Hepatocyte (in vitro differentiated cells): ENCODE measurements at regions not wholly inside any gene's neighbourhood (a gene's known extent, or its start where the extent isn't known, plus 50 kb on each side); places are given as distances from the start of the nearest gene placed in this dataset.

Source experiments
- DNase-seq: peaks from one replicate; pipeline ENCODE4 v3.0.0-alpha.2; 2016; ENCODE audit warnings: low spot score
- H2AFZ ChIP-seq: fragments of 200-600 bp; sonication (generic); 2 replicates; pipeline ENCODE4 v1.6.0; 2016; ENCODE audit warnings: antibody characterized with exemption, mild to moderate bottlenecking
- H3K27ac ChIP-seq: fragments of 200-600 bp; sonication (generic); 2 replicates; pipeline ENCODE4 v1.5.1; 2016; ENCODE audit warnings: mild to moderate bottlenecking
- H3K27me3 ChIP-seq: fragments of 200-600 bp; sonication (generic); 2 replicates; pipeline ENCODE4 v1.6.1; 2016
- H3K36me3 ChIP-seq: fragments of 200-600 bp; sonication (generic); replicated peaks from 2 replicates; pipeline ENCODE4 v1.5.1; 2016; ENCODE audit warnings: low read depth; ENCODE audit not compliant: insufficient read depth
- H3K4me1 ChIP-seq: fragments of 200-600 bp; sonication (generic); 2 replicates; pipeline ENCODE4 v1.5.1; 2016; ENCODE audit warnings: mild to moderate bottlenecking, moderate library complexity; ENCODE audit not compliant: insufficient read depth
- H3K4me2 ChIP-seq: fragments of 200-600 bp; sonication (generic); 2 replicates; pipeline ENCODE4 v1.6.0; 2016
- H3K4me3 ChIP-seq: fragments of 200-600 bp; sonication (generic); 2 replicates; pipeline ENCODE4 v1.5.1; 2016; ENCODE audit warnings: mild to moderate bottlenecking
- H3K79me2 ChIP-seq: fragments of 200-600 bp; sonication (generic); 2 replicates; pipeline ENCODE4 v1.6.0; 2017; ENCODE audit warnings: mild to moderate bottlenecking
- H3K9me2 ChIP-seq: fragments of 200-600 bp; sonication (generic); replicated peaks from 2 replicates; pipeline ENCODE4 v1.6.0; 2017; ENCODE audit warnings: mild to moderate bottlenecking; ENCODE audit not compliant: insufficient read depth
- H3K9me3 ChIP-seq: fragments of 200-600 bp; sonication (generic); 2 replicates; pipeline ENCODE4 v1.5.1; 2016; ENCODE audit warnings: low read depth, mild to moderate bottlenecking
- H4K20me1 ChIP-seq: fragments of 200-600 bp; sonication (generic); 2 replicates; pipeline ENCODE4 v1.6.0; 2016; ENCODE audit warnings: mild to moderate bottlenecking; ENCODE audit not compliant: insufficient read depth, poor library complexity, severe bottlenecking
- EZH2 ChIP-seq: fragments of 200-600 bp; sonication (generic); IDR thresholded peaks from 2 replicates; pipeline ENCODE4 v1.6.1; 2016; ENCODE audit warnings: antibody characterized with exemption, mild to moderate bottlenecking, borderline replicate concordance
- EZH2phosphoT487 ChIP-seq: fragments of 200-600 bp; sonication (generic); IDR thresholded peaks from one replicate; pipeline ENCODE4 v1.6.1; 2018; ENCODE audit warnings: antibody characterized with exemption, mild to moderate bottlenecking, low read depth, moderate library complexity; ENCODE audit not compliant: unreplicated experiment, severe bottlenecking
- whole genome bisulfite sequencing: methylation state at CpG from one replicate; pipeline ENCODE4 v1.1.6; 2016; ENCODE audit warnings: low lambda C conversion rate; ENCODE audit errors: missing lambda C conversion rate; 5-methylcytosine and 5-hydroxymethylcytosine counted together
- TF ChIP-seq, protein P1 (sequence below): fragments of 200-600 bp; sonication (generic); IDR thresholded peaks from 2 replicates; pipeline ENCODE4 v1.5.1; 2016; ENCODE audit warnings: antibody characterized with exemption, mild to moderate bottlenecking; ENCODE audit not compliant: poor library complexity

DNA sequence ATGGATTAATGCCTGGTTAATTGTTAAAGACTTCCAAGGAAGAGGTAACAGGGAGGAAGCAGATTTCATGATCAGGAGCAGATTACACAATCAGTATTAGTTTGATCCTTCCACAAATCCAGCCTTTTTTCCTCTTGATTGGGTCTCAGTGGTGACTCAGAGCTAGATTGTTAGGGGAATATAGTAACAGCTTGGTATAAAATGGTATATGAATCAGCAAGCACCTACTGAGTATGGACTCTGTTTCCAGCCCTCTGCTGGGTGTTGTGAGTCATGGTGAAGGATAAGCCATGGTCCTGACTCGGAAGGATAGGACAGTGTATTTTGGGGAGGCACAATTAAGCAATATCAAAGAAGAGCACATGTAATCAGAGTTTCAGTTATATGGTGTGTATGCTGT, 272.4 kb upstream of the DPP10 start:
- Histone ChIP-seq H4K20me1 (no peaks in the 10 kb centered on the region), H3K27me3 (no peaks in the 10 kb centered on the region), H2AFZ (no peak overlapping the region), H3K27ac (no peak overlapping the region), H3K4me1 (no peaks in the 10 kb centered on the region), H3K9me3 (no peaks in the 10 kb centered on the region), H3K4me2 (no peak overlapping the region), H3K9me2 (no peaks in the 10 kb centered on the region), H3K36me3 (no peaks in the 10 kb centered on the region), H3K4me3 (no peak overlapping the region), H3K79me2 (no peaks in the 10 kb centered on the region)
- TF ChIP-seq, protein P1, sequence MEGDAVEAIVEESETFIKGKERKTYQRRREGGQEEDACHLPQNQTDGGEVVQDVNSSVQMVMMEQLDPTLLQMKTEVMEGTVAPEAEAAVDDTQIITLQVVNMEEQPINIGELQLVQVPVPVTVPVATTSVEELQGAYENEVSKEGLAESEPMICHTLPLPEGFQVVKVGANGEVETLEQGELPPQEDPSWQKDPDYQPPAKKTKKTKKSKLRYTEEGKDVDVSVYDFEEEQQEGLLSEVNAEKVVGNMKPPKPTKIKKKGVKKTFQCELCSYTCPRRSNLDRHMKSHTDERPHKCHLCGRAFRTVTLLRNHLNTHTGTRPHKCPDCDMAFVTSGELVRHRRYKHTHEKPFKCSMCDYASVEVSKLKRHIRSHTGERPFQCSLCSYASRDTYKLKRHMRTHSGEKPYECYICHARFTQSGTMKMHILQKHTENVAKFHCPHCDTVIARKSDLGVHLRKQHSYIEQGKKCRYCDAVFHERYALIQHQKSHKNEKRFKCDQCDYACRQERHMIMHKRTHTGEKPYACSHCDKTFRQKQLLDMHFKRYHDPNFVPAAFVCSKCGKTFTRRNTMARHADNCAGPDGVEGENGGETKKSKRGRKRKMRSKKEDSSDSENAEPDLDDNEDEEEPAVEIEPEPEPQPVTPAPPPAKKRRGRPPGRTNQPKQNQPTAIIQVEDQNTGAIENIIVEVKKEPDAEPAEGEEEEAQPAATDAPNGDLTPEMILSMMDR: no peak
- TF ChIP-seq EZH2phosphoT487 (no peak), EZH2 (no peak)
- WGBS: 60% methylated on average over 1 of the region's 1 CpG
- DNase-seq: no peak

DNA sequence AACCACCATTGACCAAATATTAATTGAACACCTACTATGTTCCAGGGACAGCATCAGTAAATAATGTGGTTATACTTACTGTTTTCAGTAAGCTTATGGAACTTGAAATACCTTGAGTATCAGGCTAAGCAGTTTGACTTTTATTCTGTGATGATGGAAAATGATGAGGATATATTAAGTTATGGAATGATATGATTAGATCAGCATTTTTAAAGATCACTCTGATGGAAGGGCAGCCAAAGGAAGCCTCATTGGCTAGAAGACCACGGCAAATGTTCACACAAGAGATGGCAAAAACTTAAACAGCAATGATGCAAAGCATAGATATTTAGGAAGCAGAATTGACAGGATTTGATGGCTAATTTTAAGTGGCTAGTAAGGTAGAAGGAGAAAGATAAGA, 266.9 kb upstream of the DPP10 start:
- Histone ChIP-seq H3K27me3 (no peaks in the 10 kb centered on the region), H3K9me2 (no peaks in the 10 kb centered on the region), H4K20me1 (no peaks in the 10 kb centered on the region), H3K9me3 (no peaks in the 10 kb centered on the region), H3K36me3 (no peaks in the 10 kb centered on the region), H3K4me3 (no peak overlapping the region), H3K4me2 (no peak overlapping the region), H2AFZ (no peak overlapping the region), H3K27ac (no peak overlapping the region), H3K4me1 (no peaks in the 10 kb centered on the region), H3K79me2 (no peaks in the 10 kb centered on the region)
- no peak for TF ChIP-seq EZH2
- TF ChIP-seq, protein P1: no peak
- no peak for TF ChIP-seq EZH2phosphoT487
- no peak for DNase-seq
- WGBS: 75% methylated on average over 1 of the region's 1 CpG

- no peaks in the 10 kb centered on the region for H3K9me2 ChIP-seq
- DNase-seq: no peak
- 88% methylated on average over 2 of the region's 2 CpGs for WGBS
- no peak for TF ChIP-seq EZH2
- TF ChIP-seq, protein P1: no peak
- no peak for TF ChIP-seq EZH2phosphoT487
- H3K9me3 ChIP-seq: no peaks in the 10 kb centered on the region
- H3K36me3 ChIP-seq: no peaks in the 10 kb centered on the region
- H3K4me2 ChIP-seq: no peak overlapping the region
- H3K4me1 ChIP-seq: no peaks in the 10 kb centered on the region
- H3K4me3 ChIP-seq: no peak overlapping the region
- H3K79me2 ChIP-seq: no peaks in the 10 kb centered on the region
- H3K27me3 ChIP-seq: no peaks in the 10 kb centered on the region
- no peak overlapping the region for H2AFZ ChIP-seq
- no peaks in the 10 kb centered on the region for H4K20me1 ChIP-seq
- no peak overlapping the region for H3K27ac ChIP-seq
These were observed 256.9 kb upstream of the DPP10 start for GRCh38 chr2:114185501-114185900.

GRCh38 chr2:114192362-114192761, 250.1 kb upstream of the DPP10 start:
- Histone ChIP-seq H4K20me1 (no peaks in the 10 kb centered on the region), H3K79me2 (no peaks in the 10 kb centered on the region), H3K4me2 (no peak overlapping the region), H3K36me3 (no peaks in the 10 kb centered on the region), H3K27ac (no peak overlapping the region), H3K4me1 (no peaks in the 10 kb centered on the region), H3K9me3 (no peaks in the 10 kb centered on the region), H3K4me3 (no peak overlapping the region), H3K27me3 (no peaks in the 10 kb centered on the region), H3K9me2 (peaks cover 2% of the 10 kb centered on the region), H2AFZ (no peak overlapping the region)
- 64% methylated on average over 5 of the region's 5 CpGs for WGBS
- TF ChIP-seq EZH2 (no peak), EZH2phosphoT487 (no peak)
- TF ChIP-seq, protein P1: no peak
- peak; percentile 15 for DNase-seq
